Upper lobe of right lung (tissue), 1 donor: ENCODE measurements at regions not wholly inside any gene's neighbourhood (a gene's known extent, or its start where the extent isn't known, plus 50 kb on each side); places are given as distances from the start of the nearest gene placed in this dataset.

ENCODE experiments used
- ATAC-seq: fragments of 200-7000 bp; cut with Tn5 transposase; one replicate; pipeline ENCODE4 v1.9.1; 2020; ENCODE audit warnings: mild to moderate bottlenecking, moderate library complexity
- DNase-seq: peaks from one replicate; pipeline ENCODE4 v3.0.0-alpha.2; 2020
- H3K27ac ChIP-seq: fragments of 200-600 bp; one replicate; pipeline ENCODE4 v1.8.0; 2022
- H3K27me3 ChIP-seq: fragments of 200-600 bp; one replicate; pipeline ENCODE4 v1.8.0; 2022; ENCODE audit warnings: mild to moderate bottlenecking
- H3K36me3 ChIP-seq: fragments of 200-600 bp; one replicate; pipeline ENCODE4 v1.8.0; 2022
- H3K4me1 ChIP-seq: fragments of 200-600 bp; one replicate; pipeline ENCODE4 v1.8.0; 2022
- H3K4me3 ChIP-seq: fragments of 200-600 bp; one replicate; pipeline ENCODE4 v1.8.0; 2022; ENCODE audit warnings: mild to moderate bottlenecking
- H3K9me3 ChIP-seq: fragments of 200-600 bp; one replicate; pipeline ENCODE4 v1.8.0; 2022
- CTCF ChIP-seq: fragments of 200-600 bp; IDR thresholded peaks from one replicate; pipeline ENCODE4 v1.8.0; 2022; ENCODE audit warnings: antibody characterized with exemption
- intact Hi-C: fragments of 100-400 bp; cut with DNase I; formaldehyde crosslinking; loops from one replicate; pipeline ENCODE4 v1.11.0; 2022
- donor health status: DM: no; HTN: yes; CAD: no; lungs with severe emphysema.

DNA sequence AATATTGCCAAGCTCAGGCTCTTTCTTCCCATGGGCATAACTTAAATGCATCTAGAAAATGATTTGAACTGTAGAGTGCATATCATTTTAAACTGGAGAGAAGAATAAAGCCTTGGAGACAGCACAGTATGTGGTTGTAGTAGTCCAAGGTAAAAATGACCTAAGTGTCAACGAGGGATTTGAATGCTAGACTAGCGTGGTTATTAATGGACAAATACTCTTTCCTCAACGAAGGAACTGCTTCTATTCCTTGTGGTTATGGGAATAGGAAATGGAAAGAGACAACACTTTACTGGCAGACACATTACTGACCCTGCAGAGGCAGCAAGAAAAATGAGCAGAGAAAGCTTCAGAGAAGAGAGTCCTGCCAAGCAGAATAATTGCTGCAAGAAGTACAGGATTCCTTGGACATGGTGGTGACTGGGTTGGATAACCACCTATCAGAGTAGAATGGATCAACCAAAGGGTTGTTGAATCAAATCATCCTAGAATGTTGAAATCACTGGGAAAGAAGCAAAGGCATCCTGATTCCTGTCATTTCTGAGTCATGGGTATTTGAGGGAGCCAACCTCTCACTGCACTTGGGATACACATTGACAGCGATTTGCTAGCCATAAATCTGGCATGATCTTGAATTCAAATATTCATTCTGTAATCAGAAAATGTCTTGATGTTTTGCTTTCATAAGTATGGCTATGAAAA is 258.1 kb upstream of the EPHA7 start:
- no peak for ATAC-seq

DNA sequence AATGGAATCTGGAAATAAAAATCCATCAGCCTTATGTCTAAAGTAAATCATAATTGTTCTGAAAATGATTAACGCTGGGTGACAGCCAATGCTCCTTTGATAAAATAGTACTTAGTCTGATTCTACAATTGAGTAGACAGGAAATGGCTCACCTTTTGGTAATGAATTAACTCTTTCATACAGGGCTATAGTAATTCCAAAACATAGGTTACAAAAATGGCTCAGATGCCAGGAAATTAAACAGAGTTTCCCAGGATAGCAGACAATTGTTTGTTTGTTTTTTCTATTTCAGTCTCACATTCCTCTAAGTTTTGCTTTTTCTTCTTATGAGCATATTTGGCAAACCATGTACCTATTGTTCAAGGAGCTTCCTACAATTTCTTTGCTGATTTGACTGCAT is 257.2 kb upstream of the EPHA7 start:
- no peaks in the 10 kb centered on the region for H3K4me1 ChIP-seq
- DNase-seq (no peak), ATAC-seq (no peak)
- H3K9me3 ChIP-seq: no peaks in the 10 kb centered on the region
- no peak for TF ChIP-seq CTCF
- no peaks in the 10 kb centered on the region for H3K36me3 ChIP-seq
- intact Hi-C loops: no loop called here
- no peak overlapping the region for H3K4me3 ChIP-seq
- H3K27ac ChIP-seq: no peak overlapping the region
- no peaks in the 10 kb centered on the region for H3K27me3 ChIP-seq

More for the DNA sequence above, 258.1 kb upstream of the EPHA7 start:
- Histone ChIP-seq H3K27me3 (no peaks in the 10 kb centered on the region), H3K4me1 (no peaks in the 10 kb centered on the region), H3K36me3 (no peaks in the 10 kb centered on the region), H3K9me3 (no peaks in the 10 kb centered on the region), H3K27ac (no peak overlapping the region), H3K4me3 (no peak overlapping the region)
- no peak for TF ChIP-seq CTCF
- intact Hi-C loops: no loop called here
- no peak for DNase-seq

GRCh38 chr6:93675856-93676417 is 256.6 kb upstream of the EPHA7 start:
- DNase-seq (no peak), ATAC-seq (no peak)
- no peaks in the 10 kb centered on the region for H3K9me3 ChIP-seq
- no peak for TF ChIP-seq CTCF
- no peaks in the 10 kb centered on the region for H3K36me3 ChIP-seq
- H3K27ac ChIP-seq: no peak overlapping the region
- H3K4me1 ChIP-seq: no peaks in the 10 kb centered on the region
- no peak overlapping the region for H3K4me3 ChIP-seq
- no peaks in the 10 kb centered on the region for H3K27me3 ChIP-seq
- intact Hi-C loops: no loop called here

DNA sequence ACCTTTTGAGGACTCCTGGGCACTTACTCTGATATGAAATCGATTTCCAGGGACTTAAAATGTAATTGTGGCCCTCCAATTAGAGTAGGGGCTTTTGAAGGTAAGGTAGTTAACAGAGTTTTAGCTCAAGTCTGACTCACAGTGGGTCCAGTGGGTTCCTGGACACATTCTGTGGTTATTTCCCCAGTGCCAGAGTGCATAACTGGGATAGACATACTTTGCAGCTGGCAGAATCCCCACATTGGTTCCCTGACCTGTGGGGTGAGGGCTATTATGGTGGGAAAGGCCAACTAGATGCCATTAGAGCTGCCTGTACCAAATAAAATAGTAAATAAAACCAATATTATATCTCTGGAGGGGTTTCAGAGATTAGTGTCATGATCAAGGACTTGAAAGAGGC is 243.8 kb upstream of the EPHA7 start:
- Histone ChIP-seq H3K4me1 (no peaks in the 10 kb centered on the region), H3K27ac (no peak overlapping the region), H3K4me3 (no peak overlapping the region), H3K9me3 (no peaks in the 10 kb centered on the region), H3K27me3 (no peaks in the 10 kb centered on the region), H3K36me3 (no peaks in the 10 kb centered on the region)
- no peak for TF ChIP-seq CTCF
- intact Hi-C loops: no loop called here
- ATAC-seq: no peak
- DNase-seq: no peak

DNA sequence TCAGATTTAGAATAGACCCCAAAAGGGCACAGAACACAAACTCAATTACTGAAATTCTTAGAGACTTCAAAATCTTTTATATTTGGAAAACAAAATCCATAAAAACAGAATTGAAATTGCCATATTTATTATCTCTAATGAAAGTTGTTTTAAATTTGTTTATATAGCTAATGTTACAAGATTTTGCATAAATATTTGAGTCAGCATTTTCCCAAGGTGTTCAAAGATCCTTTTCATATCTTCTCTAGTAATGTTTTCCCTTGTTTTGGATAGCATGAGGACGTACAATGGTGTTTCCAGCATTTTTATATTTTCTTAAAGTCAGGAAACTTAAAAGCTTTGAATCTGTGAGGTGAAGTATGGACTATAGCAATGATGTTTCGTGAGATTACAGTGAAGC is 235.2 kb upstream of the EPHA7 start:
- H3K9me3 ChIP-seq: no peaks in the 10 kb centered on the region
- ATAC-seq (no peak), DNase-seq (no peak)
- no peaks in the 10 kb centered on the region for H3K27me3 ChIP-seq
- intact Hi-C loops: no loop called here
- no peak overlapping the region for H3K27ac ChIP-seq
- H3K4me3 ChIP-seq: no peak overlapping the region
- no peak for TF ChIP-seq CTCF
- no peaks in the 10 kb centered on the region for H3K36me3 ChIP-seq
- H3K4me1 ChIP-seq: no peaks in the 10 kb centered on the region
